ENCODE measurements at regions not wholly inside any gene's neighbourhood (a gene's known extent, or its start where the extent isn't known, plus 50 kb on each side); places are given as distances from the start of the nearest gene placed in this dataset.
"Not testable (repeated sequence)": the region's sequence is repeated elsewhere in the genome, so short reads cannot be mapped to it uniquely, and the experiment has no call there.

DNA sequence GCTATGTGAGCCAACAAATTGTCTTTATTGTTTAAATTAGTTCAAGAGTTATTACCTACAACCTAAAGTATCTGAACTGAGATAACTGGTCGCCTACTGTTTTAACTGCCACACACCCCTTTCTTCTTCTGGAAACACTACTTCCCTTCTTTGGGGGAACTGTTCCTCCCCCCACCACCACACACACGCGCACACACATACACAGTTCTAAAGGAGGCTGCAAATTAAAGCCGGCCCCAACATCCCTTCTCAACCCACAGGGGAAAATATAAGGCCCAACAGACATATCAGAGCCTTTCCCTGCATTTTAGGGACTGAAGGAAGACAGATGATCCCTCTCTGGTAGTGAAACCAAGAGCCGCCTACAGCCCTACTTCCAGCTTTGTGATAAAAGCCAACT lies 348.0 kb upstream of the JARID2 start:
- no peaks in the 10 kb centered on the region for H3K4me1 ChIP-seq
- no peaks in the 10 kb centered on the region for H3K36me3 ChIP-seq
- no peaks in the 10 kb centered on the region for H3K27me3 ChIP-seq
- WGBS, result 87% methylated on average over 5 of the region's 5 CpGs
- no peak overlapping the region for H3K27ac ChIP-seq (replicated peaks in 1 of 4)
- H3K9me3 ChIP-seq, result no peaks in the 10 kb centered on the region
- intact Hi-C loops (cut with DNase I), result no loop called here
- H3K4me3 ChIP-seq, result no peak overlapping the region
- TF ChIP-seq, protein P1, sequence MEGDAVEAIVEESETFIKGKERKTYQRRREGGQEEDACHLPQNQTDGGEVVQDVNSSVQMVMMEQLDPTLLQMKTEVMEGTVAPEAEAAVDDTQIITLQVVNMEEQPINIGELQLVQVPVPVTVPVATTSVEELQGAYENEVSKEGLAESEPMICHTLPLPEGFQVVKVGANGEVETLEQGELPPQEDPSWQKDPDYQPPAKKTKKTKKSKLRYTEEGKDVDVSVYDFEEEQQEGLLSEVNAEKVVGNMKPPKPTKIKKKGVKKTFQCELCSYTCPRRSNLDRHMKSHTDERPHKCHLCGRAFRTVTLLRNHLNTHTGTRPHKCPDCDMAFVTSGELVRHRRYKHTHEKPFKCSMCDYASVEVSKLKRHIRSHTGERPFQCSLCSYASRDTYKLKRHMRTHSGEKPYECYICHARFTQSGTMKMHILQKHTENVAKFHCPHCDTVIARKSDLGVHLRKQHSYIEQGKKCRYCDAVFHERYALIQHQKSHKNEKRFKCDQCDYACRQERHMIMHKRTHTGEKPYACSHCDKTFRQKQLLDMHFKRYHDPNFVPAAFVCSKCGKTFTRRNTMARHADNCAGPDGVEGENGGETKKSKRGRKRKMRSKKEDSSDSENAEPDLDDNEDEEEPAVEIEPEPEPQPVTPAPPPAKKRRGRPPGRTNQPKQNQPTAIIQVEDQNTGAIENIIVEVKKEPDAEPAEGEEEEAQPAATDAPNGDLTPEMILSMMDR (IDR thresholded peaks at IDR 0.05), result no peak
- TF ChIP-seq POLR2A (IDR thresholded peaks at IDR 0.05; ENCODE audit: low read depth) (no peak), EP300 (IDR thresholded peaks at IDR 0.05) (no peak), POLR2AphosphoS5 (IDR thresholded peaks at IDR 0.05) (no peak)
- DNase-seq (ENCODE audit: extremely low spot score), result no peak

GRCh38 chr6:14899441-14899840 lies 346.4 kb upstream of the JARID2 start:
- H3K36me3 ChIP-seq; H3K4me1 ChIP-seq; H3K9me3 ChIP-seq; DNase-seq (ENCODE audit: extremely low spot score); intact Hi-C loops (cut with DNase I); H3K4me3 ChIP-seq; H3K27ac ChIP-seq (replicated peaks in 1 of 4); H3K27me3 ChIP-seq: not testable (repeated sequence)
- 68% methylated on average over 4 of the region's 4 CpGs for WGBS

DNA sequence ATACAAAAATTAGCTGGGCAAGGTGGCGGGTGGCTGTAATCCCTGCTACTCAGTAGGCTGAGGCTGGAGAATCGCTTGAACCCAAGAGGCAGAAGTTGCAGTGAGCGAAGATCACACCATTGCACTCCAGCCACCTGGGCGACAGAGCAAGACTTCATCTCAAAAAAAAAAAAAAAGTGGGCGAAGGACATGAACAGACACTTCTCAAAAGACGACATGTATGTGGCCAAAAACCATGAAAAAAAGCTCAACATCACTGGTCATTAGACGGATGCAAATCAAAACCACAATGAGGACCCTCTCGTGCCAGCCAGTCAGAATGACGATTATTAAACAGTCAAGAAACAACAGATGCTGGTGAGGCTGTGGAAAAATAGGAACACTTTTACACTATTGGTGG lies 344.9 kb upstream of the JARID2 start:
- Histone ChIP-seq H3K9me3 (no peaks in the 10 kb centered on the region), H3K27ac (replicated peaks in 1 of 4) (no peak overlapping the region), H3K27me3 (no peaks in the 10 kb centered on the region), H3K4me3 (no peak overlapping the region), H3K36me3 (no peaks in the 10 kb centered on the region), H3K4me1 (no peaks in the 10 kb centered on the region)
- no peak for DNase-seq (ENCODE audit: extremely low spot score)
- no peak for TF ChIP-seq EP300 (IDR thresholded peaks at IDR 0.05)
- TF ChIP-seq, protein P1 (IDR thresholded peaks at IDR 0.05), result no peak
- no peak for TF ChIP-seq POLR2A (IDR thresholded peaks at IDR 0.05; ENCODE audit: low read depth)
- TF ChIP-seq POLR2AphosphoS5 (IDR thresholded peaks at IDR 0.05), result no peak
- intact Hi-C loops (cut with DNase I), result no loop called here
- 94% methylated on average over 9 of the region's 9 CpGs for WGBS

- WGBS, result 72% methylated on average over 8 of the region's 8 CpGs
- no peaks in the 10 kb centered on the region for H3K9me3 ChIP-seq
- no peak for TF ChIP-seq POLR2AphosphoS5 (IDR thresholded peaks at IDR 0.05)
- no peak for TF ChIP-seq POLR2A (IDR thresholded peaks at IDR 0.05; ENCODE audit: low read depth)
- TF ChIP-seq, protein P1 (IDR thresholded peaks at IDR 0.05), result no peak
- TF ChIP-seq EP300 (IDR thresholded peaks at IDR 0.05), result no peak
- no peaks in the 10 kb centered on the region for H3K36me3 ChIP-seq
- no peak overlapping the region for H3K4me3 ChIP-seq
- no peak for DNase-seq (ENCODE audit: extremely low spot score)
- intact Hi-C loops (cut with DNase I), result no loop called here
- H3K27me3 ChIP-seq, result no peaks in the 10 kb centered on the region
- no peaks in the 10 kb centered on the region for H3K4me1 ChIP-seq
- H3K27ac ChIP-seq (replicated peaks in 1 of 4), result no peak overlapping the region
Observed at GRCh38 chr6:14903176-14904038, 342.5 kb upstream of the JARID2 start.

DNA sequence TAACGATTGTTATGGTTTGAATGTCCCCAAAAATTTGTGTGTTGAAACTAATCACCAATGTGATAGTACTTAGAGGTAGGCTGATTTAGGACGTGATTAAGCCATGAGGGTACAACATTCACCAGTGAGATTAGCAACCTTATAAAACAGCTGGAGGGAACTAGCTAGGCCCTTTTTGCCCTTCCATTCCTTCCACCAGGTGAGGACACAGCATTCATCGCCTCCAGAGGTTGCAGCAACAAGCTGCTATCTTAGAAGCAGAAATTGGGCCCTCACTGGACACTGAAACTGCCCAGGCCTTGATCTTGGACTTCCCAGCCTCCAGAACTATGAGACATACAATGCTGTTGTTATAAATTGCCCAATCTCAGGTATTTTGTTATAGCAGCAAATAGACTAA lies 340.7 kb upstream of the JARID2 start:
- Histone ChIP-seq H3K4me3 (no peak overlapping the region), H3K27ac (replicated peaks in 1 of 4) (no peak overlapping the region), H3K4me1 (no peaks in the 10 kb centered on the region), H3K27me3 (no peaks in the 10 kb centered on the region), H3K36me3 (no peaks in the 10 kb centered on the region), H3K9me3 (no peaks in the 10 kb centered on the region)
- no peak for DNase-seq (ENCODE audit: extremely low spot score)
- WGBS, result 59% methylated on average over 3 of the region's 3 CpGs
- TF ChIP-seq POLR2AphosphoS5 (IDR thresholded peaks at IDR 0.05), result no peak
- TF ChIP-seq EP300 (IDR thresholded peaks at IDR 0.05), result no peak
- no peak for TF ChIP-seq POLR2A (IDR thresholded peaks at IDR 0.05; ENCODE audit: low read depth)
- intact Hi-C loops (cut with DNase I), result no loop called here
